Omental fat pad (tissue), 3 donors: ENCODE measurements at regions not wholly inside any gene's neighbourhood (a gene's known extent, or its start where the extent isn't known, plus 50 kb on each side); places are given as distances from the start of the nearest gene placed in this dataset.

ENCODE experiments used
- ATAC-seq: fragments of 150-250 bp; one replicate; pipeline ENCODE4 v1.9.1; 2016; ENCODE audit warnings: mild to moderate bottlenecking, moderate library complexity; ENCODE audit not compliant: low FRiP score
- DNase-seq: peaks from one replicate; pipeline ENCODE4 v3.0.0-alpha.2; 2019; ENCODE audit warnings: low spot score
- TF ChIP-seq, protein P1 (sequence below), 3 donors: fragments of 450-650 bp; IDR thresholded peaks; one replicate each; pipeline ENCODE4 v1.5.1; 2016 to 2017; ENCODE audit warnings: antibody characterized with exemption in 3 of 3, mild to moderate bottlenecking in 3 of 3, moderate library complexity in 2 of 3

DNA sequence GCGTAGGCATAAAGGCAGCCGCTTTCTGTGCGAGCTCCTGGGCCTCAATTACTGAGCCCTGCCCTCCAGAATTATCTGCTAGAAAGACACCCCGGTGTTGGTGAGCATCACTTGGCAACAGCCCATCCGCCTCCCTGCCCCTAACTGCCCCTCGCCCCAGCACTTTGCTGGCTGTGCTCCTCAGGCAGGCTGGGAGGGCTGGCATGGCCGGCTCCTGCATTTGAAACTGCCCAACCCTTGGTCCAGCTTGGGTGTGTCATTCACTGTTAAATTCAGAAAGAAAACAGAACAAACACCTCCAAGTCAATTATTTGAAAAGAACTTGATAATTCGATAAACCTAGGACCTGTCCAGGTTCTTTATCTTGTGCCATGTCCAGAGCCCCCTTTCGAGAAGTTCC is 334.2 kb downstream of the IRX2 start:
- DNase-seq = no peak
- no peak for ATAC-seq

DNA sequence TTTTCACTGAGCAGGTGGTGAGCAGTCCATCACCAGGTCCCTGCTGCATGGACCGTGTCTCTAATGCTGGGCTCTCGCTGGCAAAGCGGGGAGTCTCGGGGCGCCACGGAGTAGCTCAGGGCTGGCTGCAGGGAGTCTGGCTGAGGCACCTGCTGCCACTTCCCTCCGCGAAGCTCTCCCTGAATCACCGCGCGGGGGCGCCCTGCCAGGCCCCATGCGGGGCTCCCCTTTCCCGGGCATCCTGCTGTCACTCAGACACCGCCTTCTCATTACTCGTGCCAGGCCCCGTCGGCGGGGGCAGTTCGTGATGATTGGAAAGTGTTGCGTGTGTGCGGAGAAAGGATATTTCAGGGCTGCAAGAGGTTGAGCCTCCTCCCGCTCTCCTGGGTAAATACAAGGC is 335.8 kb downstream of the IRX2 start:
- DNase-seq (no peak), ATAC-seq (no peak)
- TF ChIP-seq, protein P1, sequence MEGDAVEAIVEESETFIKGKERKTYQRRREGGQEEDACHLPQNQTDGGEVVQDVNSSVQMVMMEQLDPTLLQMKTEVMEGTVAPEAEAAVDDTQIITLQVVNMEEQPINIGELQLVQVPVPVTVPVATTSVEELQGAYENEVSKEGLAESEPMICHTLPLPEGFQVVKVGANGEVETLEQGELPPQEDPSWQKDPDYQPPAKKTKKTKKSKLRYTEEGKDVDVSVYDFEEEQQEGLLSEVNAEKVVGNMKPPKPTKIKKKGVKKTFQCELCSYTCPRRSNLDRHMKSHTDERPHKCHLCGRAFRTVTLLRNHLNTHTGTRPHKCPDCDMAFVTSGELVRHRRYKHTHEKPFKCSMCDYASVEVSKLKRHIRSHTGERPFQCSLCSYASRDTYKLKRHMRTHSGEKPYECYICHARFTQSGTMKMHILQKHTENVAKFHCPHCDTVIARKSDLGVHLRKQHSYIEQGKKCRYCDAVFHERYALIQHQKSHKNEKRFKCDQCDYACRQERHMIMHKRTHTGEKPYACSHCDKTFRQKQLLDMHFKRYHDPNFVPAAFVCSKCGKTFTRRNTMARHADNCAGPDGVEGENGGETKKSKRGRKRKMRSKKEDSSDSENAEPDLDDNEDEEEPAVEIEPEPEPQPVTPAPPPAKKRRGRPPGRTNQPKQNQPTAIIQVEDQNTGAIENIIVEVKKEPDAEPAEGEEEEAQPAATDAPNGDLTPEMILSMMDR (IDR thresholded peaks at IDR 0.05) = no peak

More for the DNA sequence above, 334.2 kb downstream of the IRX2 start:
- TF ChIP-seq, protein P1 (IDR thresholded peaks at IDR 0.05) = no peak

DNA sequence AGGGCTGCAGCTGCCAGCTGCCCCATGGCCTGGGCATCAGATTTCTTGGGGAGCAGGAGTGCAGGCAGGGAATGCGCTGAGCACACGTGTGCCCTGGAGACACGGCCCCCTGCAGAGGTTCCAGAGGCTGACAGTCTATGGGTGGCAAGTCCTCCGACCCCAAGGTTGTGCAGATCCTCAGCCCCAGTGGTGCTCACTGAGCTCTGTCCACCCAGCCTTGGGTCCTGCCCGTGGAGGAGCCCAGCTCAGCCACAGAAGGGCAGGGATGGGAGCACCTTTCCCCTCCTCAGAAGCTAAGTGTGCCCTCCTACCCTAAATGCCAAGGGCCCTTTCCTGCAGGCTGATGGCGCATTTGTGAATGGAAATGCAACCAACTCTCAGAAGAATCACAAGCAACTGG is 341.0 kb downstream of the IRX2 start:
- DNase-seq (no peak), ATAC-seq (no peak)
- TF ChIP-seq, protein P1 (IDR thresholded peaks at IDR 0.05) = no peak

DNA sequence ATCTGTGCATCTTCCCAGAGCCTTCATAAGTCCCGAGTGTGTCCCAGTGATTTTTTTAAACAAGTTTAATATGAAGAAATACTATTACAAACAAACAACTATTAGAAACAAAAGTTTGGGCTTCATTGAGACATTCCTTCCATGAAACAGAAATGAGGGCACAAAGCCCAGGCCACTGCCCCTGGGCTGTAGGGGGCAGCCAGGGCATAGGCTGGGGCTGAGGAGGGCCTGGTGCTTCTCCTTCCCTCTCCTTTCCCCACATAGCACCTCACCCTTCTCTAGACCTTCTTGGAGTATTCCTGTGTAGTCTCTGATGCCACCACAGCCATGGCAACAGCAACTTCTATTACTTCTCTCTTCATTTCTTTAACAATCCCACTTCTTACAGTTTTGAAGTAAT is 348.2 kb downstream of the IRX2 start:
- TF ChIP-seq, protein P1 (IDR thresholded peaks at IDR 0.05) = no peak
- no peak for ATAC-seq
- no peak for DNase-seq

DNA sequence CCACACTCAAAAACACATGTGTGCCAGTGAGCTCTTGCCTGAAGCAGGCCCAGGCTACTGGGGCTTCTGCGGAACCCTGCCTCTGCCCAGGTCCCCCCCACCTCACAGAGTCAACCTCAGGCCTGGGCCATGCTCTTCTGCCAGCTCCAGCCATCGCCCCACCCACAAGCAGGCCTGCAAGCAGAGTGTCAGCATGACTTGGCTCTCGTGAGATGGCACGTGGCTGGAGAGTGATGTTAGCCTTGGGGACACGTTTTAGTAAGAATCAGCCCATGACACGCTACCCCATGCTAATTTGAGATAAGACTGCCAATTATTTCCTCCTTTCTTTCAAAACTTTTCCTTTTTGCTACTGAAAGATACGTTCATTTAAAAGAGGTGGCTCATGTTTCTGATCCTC is 351.7 kb downstream of the IRX2 start:
- no peak for ATAC-seq
- TF ChIP-seq, protein P1 (IDR thresholded peaks at IDR 0.05) = no peak

DNA sequence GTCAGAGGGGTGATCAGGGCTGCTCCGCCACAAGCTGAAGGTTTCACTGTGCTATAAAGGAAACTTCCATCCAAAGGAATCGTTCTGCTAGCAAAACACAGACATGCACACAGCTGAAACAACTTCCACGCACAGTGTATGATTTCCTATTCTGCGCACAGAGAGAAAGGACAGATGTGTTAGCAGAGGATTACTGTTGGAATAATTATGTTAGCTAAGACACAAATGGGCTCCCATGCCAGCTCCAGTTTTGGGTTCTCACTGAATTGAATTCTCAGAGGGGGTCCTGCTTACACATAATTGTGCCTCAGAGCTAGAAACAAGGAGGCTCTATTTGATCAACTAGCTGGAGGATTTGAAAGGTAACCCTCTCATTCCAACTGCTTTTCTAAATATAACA is 352.4 kb downstream of the IRX2 start:
- TF ChIP-seq, protein P1 (IDR thresholded peaks at IDR 0.05) = no peak
- ATAC-seq (no peak), DNase-seq (no peak)

More for the DNA sequence above, 351.7 kb downstream of the IRX2 start:
- no peak for DNase-seq

DNA sequence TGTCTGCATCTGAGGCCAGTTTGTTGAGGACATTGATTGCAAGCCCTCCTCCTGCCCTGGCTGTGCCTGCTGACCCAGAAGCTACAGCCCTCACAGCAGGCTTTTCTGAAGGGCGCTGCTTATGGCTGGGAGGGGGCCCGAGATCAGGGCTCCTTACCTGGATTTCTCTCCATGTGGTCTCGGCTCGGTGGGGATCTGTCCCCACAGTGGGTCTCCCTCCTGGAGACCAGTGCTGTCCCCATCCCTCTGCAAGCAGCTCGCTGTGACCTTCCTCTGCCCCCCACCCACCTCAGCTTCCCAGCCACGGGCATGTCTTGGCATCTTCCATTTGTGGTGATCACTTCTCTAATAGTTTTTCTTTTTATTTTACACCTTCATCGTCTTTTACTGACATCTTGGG is 357.9 kb downstream of the IRX2 start:
- TF ChIP-seq, protein P1 (IDR thresholded peaks at IDR 0.05) = no peak
- DNase-seq (no peak), ATAC-seq (no peak)
